T-cell (primary cell): ENCODE measurements at regions not wholly inside any gene's neighbourhood (a gene's known extent, or its start where the extent isn't known, plus 50 kb on each side); places are given as distances from the start of the nearest gene placed in this dataset.

Source experiments
- ATAC-seq, 4 experiments: fragments of 200-7000 bp in 3 of 4; fragments of 150-1000 bp in 1 of 4; cut with Tn5 transposase; replicated peaks in 1 of 4; 1 replicate in 3 of 4; 2 replicates in 1 of 4; pipeline ENCODE4 v1.10.0; 2021; ENCODE audit warnings: moderate library complexity in 3 of 4, mild to moderate bottlenecking in 2 of 4, moderate number of reproducible peaks in 1 of 4
- CTCF ChIA-PET, 2 donors: fragments of 300-600 bp; sonication (Branson Sonifier 250); formaldehyde crosslinking; loops; one replicate each; lab custom pipeline; 2022; ENCODE audit warnings: antibody characterized with exemption in 2 of 2; lab: Charles Lee
- POLR2A ChIA-PET, 2 donors: fragments of 300-600 bp; sonication (Branson Sonifier 250); formaldehyde crosslinking; loops; one replicate each; lab custom pipeline; 2022; ENCODE audit warnings: antibody characterized with exemption in 2 of 2; lab: Charles Lee
- DNase-seq, 35 experiments: peaks; one replicate each; pipeline versions ENCODE4 v3.0.0 to v3.0.0-alpha.2; 2013 to 2023
- H3K27ac ChIP-seq: one replicate; pipeline ENCODE4 v1.5.1; 2013; ENCODE audit warnings: low read length
- H3K27me3 ChIP-seq, 2 experiments: replicated peaks in 1 of 2; 1 replicate in 1 of 2; 2 replicates in 1 of 2; pipeline versions ENCODE4 v1.6.1 to v1.7.0; 2013; ENCODE audit warnings: low read length in 1 of 2, mixed read lengths in 1 of 2; ENCODE audit not compliant: control insufficient read depth in 2 of 2, insufficient read depth in 2 of 2; ENCODE audit errors: extremely low read depth in 1 of 2
- H3K36me3 ChIP-seq, 2 donors: 1 replicate in 1 of 2; 2 replicates in 1 of 2; pipeline versions ENCODE4 v1.6.1 to v1.7.0; 2013; ENCODE audit warnings: low read length in 1 of 2; ENCODE audit not compliant: control insufficient read depth in 2 of 2, insufficient read depth in 1 of 2; ENCODE audit errors: extremely low read depth in 1 of 2
- H3K4me1 ChIP-seq, 2 experiments: 1 replicate in 1 of 2; 2 replicates in 1 of 2; pipeline versions ENCODE4 v1.6.1 to v1.7.0; 2013; ENCODE audit warnings: low read length in 2 of 2, mixed read lengths in 1 of 2; ENCODE audit not compliant: insufficient read depth in 2 of 2, control insufficient read depth in 1 of 2; ENCODE audit errors: extremely low read depth in 1 of 2
- H3K4me3 ChIP-seq, 2 donors: 1 replicate in 1 of 2; 2 replicates in 1 of 2; pipeline versions ENCODE4 v1.5.1 to v1.7.0; 2013; ENCODE audit warnings: mild to moderate bottlenecking in 2 of 2, low read length in 1 of 2, moderate library complexity in 1 of 2; ENCODE audit not compliant: control insufficient read depth in 1 of 2; ENCODE audit errors: extremely low read depth in 1 of 2
- H3K9me3 ChIP-seq: 2 replicates; pipeline ENCODE4 v1.7.0; 2013
- H3K27ac Mint-ChIP-seq, 2 donors: one replicate each; pipeline ENCODE4 v1.8.0; 2020 to 2021; ENCODE audit warnings: mild to moderate bottlenecking in 2 of 2, mixed read lengths in 2 of 2
- H3K27me3 Mint-ChIP-seq, 2 donors: one replicate each; pipeline ENCODE4 v1.8.0; 2021 to 2022; ENCODE audit warnings: mixed read lengths in 2 of 2
- H3K36me3 Mint-ChIP-seq: one replicate; pipeline ENCODE4 v1.8.0; 2021; ENCODE audit warnings: mixed read lengths
- H3K4me1 Mint-ChIP-seq, 3 donors: one replicate each; pipeline ENCODE4 v1.8.0; 2020 to 2022; ENCODE audit warnings: mixed read lengths in 3 of 3, mild to moderate bottlenecking in 1 of 3
- H3K4me3 Mint-ChIP-seq, 3 donors: one replicate each; pipeline ENCODE4 v1.8.0; 2020 to 2022; ENCODE audit warnings: mild to moderate bottlenecking in 3 of 3, mixed read lengths in 3 of 3, moderate library complexity in 3 of 3
- H3K9me3 Mint-ChIP-seq, 3 donors: one replicate each; pipeline ENCODE4 v1.8.0; 2020 to 2022; ENCODE audit warnings: mixed read lengths in 3 of 3
- WGBS: methylation state at CpG from one replicate; pipeline ENCODE4 v1.1.5; 2013; ENCODE audit warnings: missing lambda C conversion rate; ENCODE audit not compliant: insufficient coverage; 5-methylcytosine and 5-hydroxymethylcytosine counted together

GRCh38 chr4:106676173-106676921, 307.8 kb upstream of the GIMD1 start:
- Mint-ChIP-seq H3K27me3 (no peaks in the 10 kb centered on the region), H3K4me1 (no peaks in the 10 kb centered on the region), H3K27ac (no peak overlapping the region), H3K36me3 (no peaks in the 10 kb centered on the region), H3K9me3 (peaks cover 0 to 7% (median 4%) of the 10 kb centered on the region in 3 donors), H3K4me3 (no peak overlapping the region)
- ATAC-seq (no peak), DNase-seq (no peak)
- H3K27me3 ChIP-seq: no peaks in the 10 kb centered on the region
- ChIA-PET POLR2A (no interaction called here), CTCF (no interaction called here)
- WGBS: 80% methylated on average over 1 of the region's 3 CpGs
- no peak overlapping the region for H3K27ac ChIP-seq
- H3K4me1 ChIP-seq: peaks cover 0 to 11% of the 10 kb centered on the region in 2 experiments
- no peaks in the 10 kb centered on the region for H3K36me3 ChIP-seq
- H3K4me3 ChIP-seq: no peak overlapping the region
- no peaks in the 10 kb centered on the region for H3K9me3 ChIP-seq

GRCh38 chr4:106671716-106672115, 303.1 kb upstream of the GIMD1 start:
- WGBS: no CpG with 5 or more reads among the region's 1 CpG
- ATAC-seq: no peak
- no peak overlapping the region for H3K27ac Mint-ChIP-seq
- H3K27me3 ChIP-seq: no peaks in the 10 kb centered on the region
- H3K27me3 Mint-ChIP-seq: no peaks in the 10 kb centered on the region
- H3K4me1 Mint-ChIP-seq: no peaks in the 10 kb centered on the region
- no peaks in the 10 kb centered on the region for H3K36me3 Mint-ChIP-seq
- H3K36me3 ChIP-seq: no peaks in the 10 kb centered on the region
- no peak overlapping the region for H3K4me3 Mint-ChIP-seq
- POLR2A ChIA-PET: no interaction called here
- H3K9me3 ChIP-seq: no peaks in the 10 kb centered on the region
- CTCF ChIA-PET: no interaction called here
- H3K4me1 ChIP-seq: peaks cover 0 to 8% of the 10 kb centered on the region in 2 experiments
- DNase-seq: no peak
- H3K27ac ChIP-seq: no peak overlapping the region
- peaks cover 3 to 4% (median 4%) of the 10 kb centered on the region in 3 donors for H3K9me3 Mint-ChIP-seq
- H3K4me3 ChIP-seq: no peak overlapping the region

GRCh38 chr4:106670976-106671375, 302.4 kb upstream of the GIMD1 start:
- no peak for ATAC-seq
- no peak for DNase-seq
- no peaks in the 10 kb centered on the region for H3K36me3 ChIP-seq
- POLR2A ChIA-PET: no interaction called here
- CTCF ChIA-PET: no interaction called here
- no peak overlapping the region for H3K4me3 ChIP-seq
- H3K4me1 ChIP-seq: peaks cover 0 to 2% of the 10 kb centered on the region in 2 experiments
- no peak overlapping the region for H3K27ac ChIP-seq
- no peaks in the 10 kb centered on the region for H3K9me3 ChIP-seq
- Mint-ChIP-seq H3K9me3 (peaks cover 3 to 4% (median 4%) of the 10 kb centered on the region in 3 donors), H3K4me1 (no peaks in the 10 kb centered on the region), H3K4me3 (no peak overlapping the region), H3K27ac (no peak overlapping the region), H3K36me3 (no peaks in the 10 kb centered on the region), H3K27me3 (no peaks in the 10 kb centered on the region)
- no CpG with 5 or more reads among the region's 2 CpGs for WGBS
- H3K27me3 ChIP-seq: no peaks in the 10 kb centered on the region

GRCh38 chr4:106659371-106659770, 290.8 kb upstream of the GIMD1 start:
- POLR2A ChIA-PET: no interaction called here
- H3K27ac Mint-ChIP-seq: no peak overlapping the region
- Histone ChIP-seq H3K9me3 (no peaks in the 10 kb centered on the region), H3K4me3 (no peak overlapping the region), H3K4me1 (no peaks in the 10 kb centered on the region), H3K27me3 (no peaks in the 10 kb centered on the region), H3K27ac (no peak overlapping the region), H3K36me3 (no peaks in the 10 kb centered on the region)
- no peaks in the 10 kb centered on the region for H3K4me1 Mint-ChIP-seq
- no peak for DNase-seq
- CTCF ChIA-PET: no interaction called here
- no CpG with 5 or more reads among the region's 1 CpG for WGBS
- H3K9me3 Mint-ChIP-seq: peaks cover 0 to 3% (median 0%) of the 10 kb centered on the region in 3 donors
- no peaks in the 10 kb centered on the region for H3K36me3 Mint-ChIP-seq
- no peak overlapping the region for H3K4me3 Mint-ChIP-seq
- no peaks in the 10 kb centered on the region for H3K27me3 Mint-ChIP-seq
- no peak for ATAC-seq

- H3K27ac Mint-ChIP-seq: no peak overlapping the region
Observed at GRCh38 chr4:106652095-106652494, 283.5 kb upstream of the GIMD1 start.

GRCh38 chr4:106650701-106651100, 282.1 kb upstream of the GIMD1 start:
- Histone ChIP-seq H3K27ac (no peak overlapping the region), H3K4me1 (no peaks in the 10 kb centered on the region), H3K9me3 (no peaks in the 10 kb centered on the region), H3K27me3 (no peaks in the 10 kb centered on the region), H3K4me3 (no peak overlapping the region), H3K36me3 (no peaks in the 10 kb centered on the region)
- Mint-ChIP-seq H3K27ac (no peak overlapping the region), H3K36me3 (no peaks in the 10 kb centered on the region), H3K4me1 (no peaks in the 10 kb centered on the region), H3K27me3 (no peaks in the 10 kb centered on the region), H3K4me3 (no peak overlapping the region), H3K9me3 (peaks cover 0 to 7% (median 2%) of the 10 kb centered on the region in 3 donors)
- DNase-seq (no peak), ATAC-seq (no peak)
- POLR2A ChIA-PET: no interaction called here
- CTCF ChIA-PET: no interaction called here
- WGBS: no CpG with 5 or more reads among the region's 1 CpG

More at GRCh38 chr4:106652095-106652494, 283.5 kb upstream of the GIMD1 start:
- H3K27ac ChIP-seq: no peak overlapping the region
- WGBS: no CpG with 5 or more reads among the region's 2 CpGs
- no peaks in the 10 kb centered on the region for H3K9me3 ChIP-seq
- H3K9me3 Mint-ChIP-seq: peaks cover 0 to 2% (median 0%) of the 10 kb centered on the region in 3 donors
- no peak overlapping the region for H3K4me3 Mint-ChIP-seq
- H3K4me1 ChIP-seq: no peaks in the 10 kb centered on the region
- DNase-seq (no peak), ATAC-seq (no peak)
- H3K36me3 ChIP-seq: no peaks in the 10 kb centered on the region
- ChIA-PET CTCF (no interaction called here), POLR2A (no interaction called here)
- H3K27me3 Mint-ChIP-seq: no peaks in the 10 kb centered on the region
- H3K4me3 ChIP-seq: no peak overlapping the region
- H3K27me3 ChIP-seq: no peaks in the 10 kb centered on the region
- no peaks in the 10 kb centered on the region for H3K36me3 Mint-ChIP-seq
- no peaks in the 10 kb centered on the region for H3K4me1 Mint-ChIP-seq
